HepG2 (cell line): ENCODE measurements at regions not wholly inside any gene's neighbourhood (a gene's known extent, or its start where the extent isn't known, plus 50 kb on each side); places are given as distances from the start of the nearest gene placed in this dataset.

Experiments used
- ATAC-seq: fragments of 200-7000 bp; cut with Tn5 transposase; 3 replicates; pipeline ENCODE4 v1.9.1; 2020; ENCODE audit warnings: mild to moderate bottlenecking, moderate library complexity
- BruUV-seq: library from RNA; stranded (reverse); fragments of 400-500 nt; replicated peaks from 2 replicates; lab custom pipeline; 2021; lab: Mats Ljungman, UMichigan
- CTCF ChIA-PET: fragments of 300-600 bp; formaldehyde crosslinking; extraction: SDS; loops from one replicate; lab custom pipeline; 2021; ENCODE audit warnings: low total read pairs, inconsistent platforms, low intra/inter-chr PET ratio; lab: Yijun Ruan, JAX
- POLR2A ChIA-PET: fragments of 350-600 bp; sonication (Branson Sonifier 250); formaldehyde crosslinking; loops from one replicate; lab custom pipeline; 2020; ENCODE audit warnings: antibody characterized with exemption, inconsistent platforms; lab: Yijun Ruan, JAX
- DNase-seq: peaks from one replicate; pipeline ENCODE4 v3.0.0-alpha.2; 2015; ENCODE audit warnings: low spot score
- FAIRE-seq: peaks from 3 replicates; lab custom pipeline; 2011; peaks lifted over from hg19 to GRCh38; lab: Jason Lieb, UNC
- H2AFZ ChIP-seq: one replicate; pipeline ENCODE4 v1.6.1; 2011; ENCODE audit warnings: low read length, inconsistent platforms
- H3K27ac ChIP-seq: fragments of 300-600 bp; 3 replicates; pipeline ENCODE4 v1.8.0; 2011; ENCODE audit warnings: mixed run types, mild to moderate bottlenecking, mixed read lengths, low read length, inconsistent platforms; ENCODE audit not compliant: insufficient read depth; ENCODE audit errors: extremely low read length
- H3K27me3 ChIP-seq, 2 experiments: fragments of 200-600 bp in 1 of 2; 2 replicates in 1 of 2; 3 replicates in 1 of 2; pipeline versions ENCODE4 v1.6.0 to v1.8.0; 2011; ENCODE audit warnings: low read length in 2 of 2, mild to moderate bottlenecking in 2 of 2, moderate library complexity in 2 of 2, inconsistent platforms in 1 of 2; ENCODE audit not compliant: insufficient read depth in 2 of 2, control insufficient read depth in 1 of 2
- H3K36me3 ChIP-seq, 2 experiments: fragments of 200-600 bp in 1 of 2; replicated peaks in 1 of 2; 2 replicates in 1 of 2; 3 replicates in 1 of 2; pipeline versions ENCODE4 v1.5.1 to v1.8.0; 2011; ENCODE audit warnings: low read length in 2 of 2, inconsistent platforms in 1 of 2; ENCODE audit not compliant: insufficient read depth in 2 of 2, control insufficient read depth in 1 of 2
- H3K4me1 ChIP-seq: 2 replicates; pipeline ENCODE4 v1.5.1; 2012; ENCODE audit warnings: low read length, inconsistent platforms; ENCODE audit not compliant: insufficient read depth
- H3K4me2 ChIP-seq: 2 replicates; pipeline ENCODE4 v1.6.0; 2011; ENCODE audit warnings: low read depth, low read length, inconsistent platforms
- H3K4me3 ChIP-seq, 3 experiments: fragments of 200-600 bp in 1 of 3; sonication (generic), shearing (Covaris generic) in 1 of 3; replicated peaks in 1 of 3; 2 replicates each; pipeline ENCODE4 v1.5.1; 2011 to 2016; ENCODE audit warnings: low read length in 3 of 3, inconsistent platforms in 2 of 3, low read depth in 2 of 3, mild to moderate bottlenecking in 2 of 3, control low read depth in 1 of 3, mixed read lengths in 1 of 3; ENCODE audit not compliant: insufficient read depth in 1 of 3
- H3K79me2 ChIP-seq: one replicate; pipeline ENCODE4 v1.6.1; 2011; ENCODE audit warnings: low read length, inconsistent platforms; ENCODE audit not compliant: insufficient read depth
- H3K9ac ChIP-seq: 2 replicates; pipeline ENCODE4 v1.6.0; 2011; ENCODE audit warnings: mild to moderate bottlenecking, low read depth, low read length, inconsistent platforms; ENCODE audit not compliant: insufficient read depth
- H3K9me3 ChIP-seq: 2 replicates; pipeline ENCODE4 v1.5.1; 2012; ENCODE audit warnings: mild to moderate bottlenecking, low read length
- H4K20me1 ChIP-seq: 2 replicates; pipeline ENCODE4 v1.6.0; 2011; ENCODE audit warnings: inconsistent platforms, mild to moderate bottlenecking, low read length, moderate library complexity; ENCODE audit not compliant: insufficient read depth
- AKAP8 ChIP-seq: sonication (generic); formaldehyde crosslinking; IDR thresholded peaks from 2 replicates; pipeline ENCODE4 v1.5.1; 2020; ENCODE audit warnings: mild to moderate bottlenecking, missing genetic modification reagents
- DMAP1 ChIP-seq: IDR thresholded peaks from 2 replicates; pipeline ENCODE4 v1.6.1; 2016
- FOXM1 ChIP-seq: sonication (generic); formaldehyde crosslinking; IDR thresholded peaks from 2 replicates; pipeline ENCODE4 v1.5.0; 2020; ENCODE audit warnings: missing genetic modification reagents
- HINFP ChIP-seq: sonication (generic); formaldehyde crosslinking; IDR thresholded peaks from 2 replicates; pipeline ENCODE4 v1.4.0; 2020; ENCODE audit warnings: low read depth, mild to moderate bottlenecking, missing genetic modification reagents
- HOMEZ ChIP-seq: IDR thresholded peaks from 2 replicates; pipeline ENCODE4 v1.6.1; 2016; ENCODE audit warnings: low read depth
- KAT2B ChIP-seq: fragments of 150-350 bp; IDR thresholded peaks from 2 replicates; pipeline ENCODE4 v1.6.1; 2014; ENCODE audit warnings: low read depth, low read length, borderline replicate concordance
- MIER3 ChIP-seq: IDR thresholded peaks from 2 replicates; pipeline ENCODE4 v1.6.1; 2016; ENCODE audit warnings: missing compliant biosample characterization, borderline replicate concordance
- PHF8 ChIP-seq: sonication (generic); formaldehyde crosslinking; IDR thresholded peaks from 2 replicates; pipeline ENCODE4 v1.5.0; 2020; ENCODE audit warnings: missing genetic modification reagents
- SOX5 ChIP-seq: IDR thresholded peaks from 2 replicates; pipeline ENCODE4 v1.6.1; 2016; ENCODE audit warnings: borderline replicate concordance
- TOPORS ChIP-seq: sonication (generic); formaldehyde crosslinking; IDR thresholded peaks from 2 replicates; pipeline ENCODE4 v1.8.0; 2023; ENCODE audit warnings: mild to moderate bottlenecking, missing genetic modification reagents
- ZBTB44 ChIP-seq: sonication (generic); formaldehyde crosslinking; IDR thresholded peaks from 2 replicates; pipeline ENCODE4 v1.4.0; 2020; ENCODE audit warnings: missing genetic modification reagents
- ZNF335 ChIP-seq: sonication (generic); formaldehyde crosslinking; IDR thresholded peaks from 2 replicates; pipeline ENCODE4 v1.4.0; 2020; ENCODE audit warnings: missing genetic modification reagents
- ZNF576 ChIP-seq: sonication (generic); formaldehyde crosslinking; IDR thresholded peaks from 2 replicates; pipeline ENCODE4 v1.4.0; 2020; ENCODE audit warnings: mild to moderate bottlenecking, missing genetic modification reagents
- ZNF761 ChIP-seq: sonication (generic); formaldehyde crosslinking; conservative IDR thresholded peaks from 2 replicates; pipeline ENCODE4 v1.4.0; 2020; ENCODE audit warnings: mild to moderate bottlenecking, missing genetic modification reagents
- in situ Hi-C: cut with HindIII; loops from 2 replicates; pipeline ENCODE4 v1.10.0; 2017; ENCODE audit warnings: low pct_unique_long_range_greater_than_20kb; ENCODE audit not compliant: extremely low pct_ligation_motif_present
- intact Hi-C: fragments of 100-400 bp; cut with micrococcal nuclease; formaldehyde crosslinking; loops from one replicate; pipeline ENCODE4 v1.10.0; 2022; ENCODE audit not compliant: unreplicated experiment
- TF ChIP-seq, protein P1 (sequence below): sonication (generic); formaldehyde crosslinking; IDR thresholded peaks from 2 replicates; pipeline ENCODE4 v1.4.0; 2020; ENCODE audit warnings: missing genetic modification reagents
- TF ChIP-seq, protein P2 (sequence below): sonication (generic); formaldehyde crosslinking; IDR thresholded peaks from 2 replicates; pipeline ENCODE4 v1.9.0; 2021; ENCODE audit warnings: missing genetic modification reagents, borderline replicate concordance

GRCh38 chr5:159497221-159497620 lies 166.9 kb upstream of the IL12B start (continued):
- TF ChIP-seq KAT2B (no peak), AKAP8 (CRISPR knock-in tag) (no peak), SOX5 (CRISPR knock-in tag) (no peak), ZNF335 (CRISPR knock-in tag) (no peak), HOMEZ (CRISPR knock-in tag) (no peak), HINFP (no peak), MIER3 (CRISPR knock-in tag) (no peak)
- TF ChIP-seq, all 625 proteins: peak for 0

DNA sequence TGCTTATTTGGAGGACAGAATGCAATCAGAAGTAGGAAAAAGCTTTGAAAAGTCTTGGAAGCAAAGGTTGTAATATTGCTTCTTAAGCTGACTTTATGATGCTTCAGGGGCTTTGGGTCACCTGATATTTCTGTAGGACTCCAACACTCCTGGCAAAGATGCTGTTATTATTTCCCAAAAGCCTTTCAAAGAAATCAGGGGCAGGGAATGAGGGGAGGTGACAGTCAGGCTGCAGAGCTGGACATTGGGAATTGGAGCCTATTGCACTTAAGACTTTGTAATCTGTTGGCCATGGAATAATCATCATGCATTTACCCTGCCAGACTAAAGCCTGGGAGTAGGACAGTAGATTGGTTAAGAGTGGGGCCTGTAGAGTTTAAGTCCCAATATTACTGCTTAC lies 168.3 kb upstream of the IL12B start:
- Histone ChIP-seq H3K9me3 (no peaks in the 10 kb centered on the region), H3K79me2 (no peaks in the 10 kb centered on the region), H3K4me3 (no peak overlapping the region), H4K20me1 (no peaks in the 10 kb centered on the region), H2AFZ (no peak overlapping the region), H3K27ac (no peak overlapping the region), H3K4me2 (no peak overlapping the region), H3K9ac (no peak overlapping the region), H3K36me3 (no peaks in the 10 kb centered on the region), H3K27me3 (peaks cover 0 to 4% of the 10 kb centered on the region in 2 experiments; a peak in 1 of 5 replicates), H3K4me1 (no peaks in the 10 kb centered on the region)
- BruUV-seq: no TSS peak
- ChIA-PET CTCF (no interaction called here), POLR2A (no interaction called here)
- intact Hi-C loops (no loop called here), in situ Hi-C loops (no loop called here)
- ATAC-seq: no peak
- no peak for FAIRE-seq
- no peak for DNase-seq
- TF ChIP-seq TOPORS (CRISPR knock-in tag) (no peak), ZNF576 (CRISPR knock-in tag) (no peak), DMAP1 (no peak), FOXM1 (CRISPR knock-in tag) (no peak), PHF8 (no peak), ZNF761 (CRISPR knock-in tag) (no peak), ZBTB44 (CRISPR knock-in tag) (no peak)
- TF ChIP-seq, protein P1, sequence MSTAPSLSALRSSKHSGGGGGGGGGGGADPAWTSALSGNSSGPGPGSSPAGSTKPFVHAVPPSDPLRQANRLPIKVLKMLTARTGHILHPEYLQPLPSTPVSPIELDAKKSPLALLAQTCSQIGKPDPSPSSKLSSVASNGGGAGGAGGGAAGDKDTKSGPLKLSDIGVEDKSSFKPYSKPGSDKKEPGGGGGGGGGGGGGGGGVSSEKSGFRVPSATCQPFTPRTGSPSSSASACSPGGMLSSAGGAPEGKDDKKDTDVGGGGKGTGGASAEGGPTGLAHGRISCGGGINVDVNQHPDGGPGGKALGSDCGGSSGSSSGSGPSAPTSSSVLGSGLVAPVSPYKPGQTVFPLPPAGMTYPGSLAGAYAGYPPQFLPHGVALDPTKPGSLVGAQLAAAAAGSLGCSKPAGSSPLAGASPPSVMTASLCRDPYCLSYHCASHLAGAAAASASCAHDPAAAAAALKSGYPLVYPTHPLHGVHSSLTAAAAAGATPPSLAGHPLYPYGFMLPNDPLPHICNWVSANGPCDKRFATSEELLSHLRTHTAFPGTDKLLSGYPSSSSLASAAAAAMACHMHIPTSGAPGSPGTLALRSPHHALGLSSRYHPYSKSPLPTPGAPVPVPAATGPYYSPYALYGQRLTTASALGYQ (CRISPR knock-in tag): no peak
- TF ChIP-seq, protein P2, sequence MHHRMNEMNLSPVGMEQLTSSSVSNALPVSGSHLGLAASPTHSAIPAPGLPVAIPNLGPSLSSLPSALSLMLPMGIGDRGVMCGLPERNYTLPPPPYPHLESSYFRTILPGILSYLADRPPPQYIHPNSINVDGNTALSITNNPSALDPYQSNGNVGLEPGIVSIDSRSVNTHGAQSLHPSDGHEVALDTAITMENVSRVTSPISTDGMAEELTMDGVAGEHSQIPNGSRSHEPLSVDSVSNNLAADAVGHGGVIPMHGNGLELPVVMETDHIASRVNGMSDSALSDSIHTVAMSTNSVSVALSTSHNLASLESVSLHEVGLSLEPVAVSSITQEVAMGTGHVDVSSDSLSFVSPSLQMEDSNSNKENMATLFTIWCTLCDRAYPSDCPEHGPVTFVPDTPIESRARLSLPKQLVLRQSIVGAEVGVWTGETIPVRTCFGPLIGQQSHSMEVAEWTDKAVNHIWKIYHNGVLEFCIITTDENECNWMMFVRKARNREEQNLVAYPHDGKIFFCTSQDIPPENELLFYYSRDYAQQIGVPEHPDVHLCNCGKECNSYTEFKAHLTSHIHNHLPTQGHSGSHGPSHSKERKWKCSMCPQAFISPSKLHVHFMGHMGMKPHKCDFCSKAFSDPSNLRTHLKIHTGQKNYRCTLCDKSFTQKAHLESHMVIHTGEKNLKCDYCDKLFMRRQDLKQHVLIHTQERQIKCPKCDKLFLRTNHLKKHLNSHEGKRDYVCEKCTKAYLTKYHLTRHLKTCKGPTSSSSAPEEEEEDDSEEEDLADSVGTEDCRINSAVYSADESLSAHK (CRISPR knock-in tag): no peak
